DMS153 treated with DMSO at 0.1 percent for 48 hours (cell line): ENCODE measurements at regions not wholly inside any gene's neighbourhood (a gene's known extent, or its start where the extent isn't known, plus 50 kb on each side); places are given as distances from the start of the nearest gene placed in this dataset.
"Not testable (repeated sequence)": the region's sequence is repeated elsewhere in the genome, so short reads cannot be mapped to it uniquely, and the experiment has no call there.

ENCODE experiments used
- DNase-seq: peaks from one replicate; lab custom pipeline; 2025; ENCODE audit not compliant: unreplicated experiment; lab: John Stamatoyannopoulos, UW

DNA sequence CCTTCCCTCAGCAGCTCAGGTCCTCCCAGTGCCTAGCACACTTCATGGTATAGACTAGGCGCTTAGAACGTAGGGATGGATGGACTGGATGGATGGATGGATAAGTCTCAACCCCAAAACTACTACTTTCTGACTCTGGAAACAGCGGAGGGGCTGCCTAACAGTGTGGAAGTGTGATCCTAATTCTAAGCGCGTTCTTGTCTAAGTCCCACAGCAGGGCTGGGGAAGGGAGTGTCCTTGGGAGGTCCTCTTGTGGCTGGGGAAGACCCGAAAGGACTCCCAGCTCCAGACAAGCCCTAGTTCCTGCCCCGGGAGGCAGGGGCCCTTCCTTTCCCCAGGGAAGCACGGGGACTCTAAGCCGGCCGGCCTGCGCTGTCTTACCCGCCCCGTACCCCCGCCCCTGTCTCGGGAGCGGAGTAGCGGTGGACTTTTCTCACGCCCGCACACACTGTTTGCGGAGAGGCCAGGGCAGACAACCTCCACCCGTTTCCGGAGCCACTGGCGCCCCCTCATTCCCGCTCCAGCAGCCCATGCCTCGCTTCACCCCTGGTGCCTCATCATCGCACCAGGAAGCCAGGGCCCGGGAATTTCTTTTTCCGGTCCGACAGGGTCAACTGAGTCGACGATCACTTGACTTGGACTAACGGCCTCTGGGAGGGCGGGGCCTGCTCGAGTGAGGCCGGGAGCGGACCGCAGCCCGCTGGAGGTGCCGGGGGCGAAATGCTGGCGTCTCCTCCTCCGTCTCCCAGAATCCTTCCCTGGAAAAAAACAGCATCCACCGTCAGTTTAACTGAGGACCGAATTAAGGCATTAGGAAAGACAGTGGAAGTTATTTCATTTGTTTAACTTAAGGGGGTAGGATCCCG is 133.3 kb downstream of the TBC1D2B start:
- DNase-seq: peak; percentile 0

DNA sequence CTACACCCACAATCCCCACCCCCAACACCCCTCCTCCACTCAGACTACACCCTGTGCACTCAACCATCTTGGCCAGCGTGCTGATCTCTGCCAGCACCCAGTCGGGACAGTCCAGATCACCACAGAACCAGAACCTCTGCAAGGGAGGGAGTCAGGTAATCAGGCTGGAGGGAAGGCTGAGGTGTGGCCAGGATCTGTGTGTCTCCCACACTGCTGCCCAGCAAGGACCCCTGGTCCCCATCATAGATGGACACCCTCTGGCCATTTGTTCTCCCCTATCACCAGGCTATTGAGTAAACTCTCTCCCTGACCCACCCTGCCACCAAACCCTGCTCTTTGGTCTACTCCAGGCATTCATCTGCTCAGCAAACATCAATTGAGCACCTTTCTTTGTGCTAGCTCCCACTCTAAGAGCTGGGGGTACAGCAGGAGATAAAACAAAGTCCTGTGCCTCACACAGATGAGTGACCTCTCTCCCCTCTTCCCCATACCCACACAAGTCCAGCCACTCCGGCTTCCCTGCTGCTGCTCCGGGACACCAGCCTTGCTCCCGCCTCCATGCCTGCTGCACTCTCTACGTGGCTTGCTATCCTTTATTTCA is 134.8 kb downstream of the TBC1D2B start:
- DNase-seq: no peak

DNA sequence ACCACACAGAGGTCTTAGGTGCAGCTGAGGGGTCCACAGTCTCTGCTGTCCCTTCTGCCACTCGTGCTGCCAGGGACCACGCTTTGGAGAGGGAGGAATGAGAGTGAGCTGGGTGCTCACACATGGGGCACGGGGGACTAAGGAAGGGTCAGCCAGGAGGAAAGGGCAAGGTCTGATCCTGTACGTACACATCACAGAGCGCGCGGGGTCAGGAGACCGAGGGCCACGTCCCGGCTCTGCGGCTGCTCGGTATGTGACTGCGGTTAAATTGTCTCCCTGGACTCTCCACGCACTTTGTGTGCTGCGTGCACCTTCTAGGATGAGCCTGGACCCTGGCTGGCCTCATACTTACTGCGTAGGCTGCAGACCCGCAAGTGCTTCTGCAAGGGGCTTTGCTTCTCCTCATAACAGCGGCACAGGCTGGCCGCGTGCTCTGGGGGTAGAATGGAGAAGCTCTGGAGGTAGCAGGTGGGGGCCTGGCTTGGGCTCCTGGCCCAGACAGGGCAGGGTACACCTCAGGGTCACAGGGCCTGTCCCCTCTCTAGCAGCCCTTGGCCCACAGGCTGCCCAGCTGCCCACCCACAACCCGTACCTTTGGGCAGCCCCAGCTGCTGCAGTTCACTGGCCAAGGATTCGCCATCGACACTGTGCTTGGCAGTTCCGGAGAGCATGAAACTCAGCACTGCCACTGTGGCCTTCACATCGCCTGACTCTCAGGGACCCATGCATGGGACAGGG is 136.3 kb downstream of the TBC1D2B start:
- not testable (repeated sequence) for DNase-seq

DNA sequence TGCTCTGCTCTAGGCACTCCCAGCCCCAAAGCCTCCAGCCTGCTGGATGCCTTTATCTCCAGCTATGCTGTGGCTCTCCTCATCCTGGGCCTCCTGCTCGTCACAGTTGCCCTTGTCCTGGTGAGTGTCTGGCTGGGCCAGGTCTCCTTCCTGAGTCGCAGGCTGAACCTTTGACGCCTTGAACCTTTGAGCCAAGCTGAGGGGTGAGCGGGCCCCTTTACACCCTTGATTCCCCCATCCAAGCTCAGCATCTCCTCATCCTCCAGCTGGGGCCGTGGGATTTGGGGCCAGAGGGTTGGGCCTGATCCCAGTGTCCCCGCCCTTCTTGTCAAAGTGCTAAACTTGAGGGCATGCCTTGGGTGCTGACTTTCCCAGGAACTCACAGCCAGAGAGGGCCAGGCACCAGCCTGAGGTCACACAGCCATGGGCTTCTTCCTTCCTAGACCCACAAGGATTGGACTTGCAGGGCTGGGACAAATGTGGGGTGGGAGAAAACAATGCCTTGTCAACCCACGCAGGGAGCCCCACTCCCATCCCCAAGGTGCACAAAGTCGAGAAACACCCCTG is 137.0 kb downstream of the TBC1D2B start:
- no peak for DNase-seq

DNA sequence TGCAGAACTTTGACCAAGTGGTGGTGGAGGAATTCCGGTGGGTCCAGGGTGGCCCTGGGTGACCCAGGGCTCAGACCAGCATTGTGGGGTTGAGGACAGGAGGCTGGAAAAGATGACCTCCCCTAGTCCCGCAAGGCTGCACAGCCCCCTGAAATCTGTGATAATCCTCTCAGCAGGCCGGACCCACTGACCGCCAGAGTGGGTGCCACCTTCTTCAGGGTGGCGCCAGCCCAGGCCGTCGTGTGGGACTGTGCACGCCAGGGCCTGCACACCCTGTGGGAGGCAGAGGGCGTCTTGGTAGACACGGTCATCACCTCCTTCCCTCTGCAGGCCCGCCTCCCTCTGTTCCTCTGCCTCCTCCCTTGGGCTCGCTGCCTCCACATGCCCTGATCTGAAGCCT is 137.7 kb downstream of the TBC1D2B start:
- no peak for DNase-seq

DNA sequence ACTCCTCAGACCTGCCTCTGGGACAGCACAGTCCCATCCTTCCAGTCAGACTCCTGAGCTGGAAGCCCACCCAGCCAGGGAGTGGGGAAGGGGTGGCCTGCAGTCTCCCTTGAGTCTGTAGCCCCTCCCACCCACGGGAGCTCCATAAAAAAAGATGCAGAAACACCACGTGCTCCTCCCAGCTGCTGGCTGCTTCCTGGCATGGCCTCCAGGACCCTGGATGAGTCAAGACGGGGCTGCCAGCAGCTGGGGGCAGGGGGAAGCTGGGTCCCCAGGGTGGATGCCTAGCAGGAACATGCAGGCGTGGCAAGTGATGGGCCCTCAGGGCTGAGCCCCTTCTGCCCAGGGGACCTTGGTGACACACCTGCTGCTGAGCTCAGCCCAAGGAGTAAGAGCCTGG is 138.5 kb downstream of the TBC1D2B start:
- not testable (repeated sequence) for DNase-seq

DNA sequence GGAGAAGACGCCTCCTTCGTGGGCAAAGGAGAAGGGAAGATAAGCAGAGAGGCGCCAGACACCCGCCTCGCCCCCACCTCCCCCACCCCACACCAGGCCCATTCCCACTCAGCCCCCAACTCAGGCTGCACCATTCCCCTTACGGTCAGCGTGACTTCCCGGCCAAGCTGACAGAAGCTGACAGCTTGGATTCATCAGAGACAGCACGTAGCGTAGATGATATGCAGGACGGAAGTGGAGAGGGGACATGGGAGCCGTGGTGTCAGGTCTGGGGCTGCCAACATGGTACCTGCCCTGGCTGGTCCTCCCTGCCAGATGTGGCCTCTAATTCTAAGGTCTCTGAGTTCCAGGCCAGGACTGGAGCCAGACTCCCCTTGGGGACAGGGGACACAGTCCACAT is 139.0 kb downstream of the TBC1D2B start:
- DNase-seq: not testable (repeated sequence)

DNA sequence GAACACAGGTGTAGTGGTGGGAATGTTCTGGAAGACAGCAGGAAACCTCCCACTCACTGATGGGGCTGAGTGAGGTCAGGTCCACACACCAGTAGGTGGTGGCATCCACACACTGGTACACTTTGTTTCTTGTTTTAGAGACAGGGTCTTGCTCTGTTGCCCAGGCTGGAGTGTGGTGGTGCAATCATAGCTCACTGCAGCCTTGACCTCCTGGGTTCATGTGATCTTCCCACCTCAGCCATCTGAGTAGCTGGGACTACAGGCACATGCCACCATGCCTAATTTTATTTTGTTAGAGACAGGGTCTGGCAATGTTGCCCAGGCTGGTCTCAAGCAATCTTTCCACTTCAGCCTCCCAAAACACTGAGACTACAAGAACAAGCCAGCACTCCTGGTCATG is 140.9 kb downstream of the TBC1D2B start:
- DNase-seq: not testable (repeated sequence)

DNA sequence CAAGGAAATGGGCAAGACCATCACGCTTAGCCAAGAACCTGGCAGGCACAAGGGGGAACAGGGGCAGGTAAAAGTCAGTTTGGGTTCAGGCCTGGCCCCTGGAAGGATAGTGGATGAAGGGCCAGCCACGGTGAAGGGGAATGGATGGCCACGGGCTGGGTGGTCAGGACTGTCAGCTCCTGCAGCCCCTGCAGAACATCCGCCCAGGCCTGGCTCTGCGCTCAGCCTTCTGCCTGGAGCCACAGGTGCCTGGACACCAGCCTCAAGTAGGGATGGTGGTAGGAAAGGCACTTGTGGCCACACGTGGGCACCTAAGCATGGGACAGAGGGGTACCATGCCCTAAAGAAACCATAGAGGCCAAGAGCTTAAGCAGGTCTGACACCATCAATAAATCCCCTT is 143.0 kb downstream of the TBC1D2B start:
- not testable (repeated sequence) for DNase-seq

DNA sequence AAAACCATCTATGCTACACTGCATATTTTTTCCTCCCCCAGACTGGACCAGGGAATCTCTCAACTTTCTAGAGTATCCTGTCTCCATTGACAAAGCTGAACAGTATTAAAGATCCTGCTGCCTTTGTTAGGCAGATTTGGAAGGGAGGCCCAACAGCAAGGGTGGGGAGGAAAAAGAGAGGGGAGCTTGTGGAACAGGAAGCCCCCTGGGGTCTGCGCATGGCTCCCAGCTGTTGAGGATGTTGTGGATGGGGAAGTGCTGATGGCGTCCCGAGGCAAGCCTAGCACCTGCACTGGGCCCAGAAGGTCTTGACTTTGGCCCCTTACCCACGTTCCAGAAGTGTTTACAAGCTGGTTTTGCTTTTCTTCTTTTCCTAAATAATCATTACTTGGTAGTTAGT is 146.6 kb downstream of the TBC1D2B start:
- DNase-seq: not testable (repeated sequence)

DNA sequence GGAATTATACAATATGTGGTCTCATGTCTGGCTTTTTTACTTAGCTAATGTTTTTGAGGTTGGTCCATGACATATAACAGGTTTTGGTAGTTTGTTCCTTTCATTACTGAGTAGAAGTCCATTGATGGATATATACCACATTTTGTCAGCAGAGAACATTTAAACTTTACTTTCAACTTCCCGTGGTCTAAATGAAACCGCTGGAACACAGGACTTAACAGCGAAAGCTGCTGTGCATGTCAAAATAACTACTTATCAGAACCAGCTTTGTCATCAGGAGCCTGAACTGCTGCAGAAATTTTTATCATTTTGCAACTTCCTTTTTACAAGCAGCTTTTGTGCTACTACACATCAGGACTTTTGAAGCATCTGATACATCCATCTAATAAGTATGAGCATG is 147.0 kb downstream of the TBC1D2B start:
- DNase-seq: not testable (repeated sequence)

DNA sequence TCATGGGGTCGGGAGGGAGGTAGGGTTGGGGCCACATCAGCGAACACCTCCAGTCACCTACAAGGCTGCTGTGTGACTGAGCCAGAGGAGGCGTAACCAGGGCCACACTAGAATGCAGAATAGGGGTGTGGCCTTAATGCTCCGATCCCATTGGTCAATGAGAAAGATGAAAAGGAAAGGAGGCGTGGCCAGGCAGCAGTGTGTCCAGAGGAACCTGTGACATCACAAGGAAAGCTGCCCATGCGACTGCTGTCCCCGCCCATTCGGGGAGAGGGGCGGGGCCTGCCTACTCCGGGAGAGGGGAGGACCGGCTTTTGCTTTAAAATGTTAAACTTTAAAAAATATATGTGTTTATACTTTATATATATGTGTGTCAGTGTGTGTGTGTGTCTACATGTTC is 150.7 kb downstream of the TBC1D2B start:
- not testable (repeated sequence) for DNase-seq

DNA sequence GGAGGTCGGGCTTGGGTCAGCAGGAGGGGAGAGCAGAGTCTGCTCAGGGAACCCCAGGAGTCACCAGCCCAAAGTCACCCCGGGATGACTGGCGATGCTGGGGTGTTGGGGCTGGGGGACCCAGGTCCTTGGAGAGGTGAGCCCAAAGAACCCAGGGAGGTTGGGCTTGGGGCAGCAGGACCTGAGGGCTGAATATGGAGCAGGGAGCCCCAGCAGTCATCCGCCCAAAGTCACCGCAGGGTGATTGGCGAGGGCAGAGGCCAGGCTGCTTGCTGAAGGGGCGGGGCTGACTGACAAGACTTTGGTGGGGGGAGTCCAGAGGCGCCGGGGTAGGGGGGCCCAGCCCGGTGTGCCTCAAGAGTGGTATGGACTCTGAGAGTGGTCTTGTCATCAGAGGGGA is 151.2 kb downstream of the TBC1D2B start:
- DNase-seq: not testable (repeated sequence)

DNA sequence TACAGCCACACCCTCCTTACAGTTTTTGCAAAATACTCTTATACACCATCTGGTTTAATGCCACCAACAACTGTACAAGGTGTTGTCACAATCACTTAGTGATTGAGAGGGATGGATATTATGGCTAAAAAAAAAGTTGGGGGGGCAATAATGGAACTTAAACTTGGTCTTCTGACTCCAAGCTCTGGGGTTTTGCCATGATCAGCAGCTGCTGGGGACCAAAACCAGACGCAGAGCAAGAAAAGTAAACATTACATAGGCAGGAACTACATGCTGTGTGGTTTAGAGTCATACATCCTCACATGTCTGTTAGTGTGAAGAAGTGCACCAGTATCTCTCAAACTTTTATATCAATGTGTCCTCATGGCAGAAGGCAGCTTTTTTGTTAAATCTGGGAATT is 152.4 kb downstream of the TBC1D2B start:
- not testable (repeated sequence) for DNase-seq

DNA sequence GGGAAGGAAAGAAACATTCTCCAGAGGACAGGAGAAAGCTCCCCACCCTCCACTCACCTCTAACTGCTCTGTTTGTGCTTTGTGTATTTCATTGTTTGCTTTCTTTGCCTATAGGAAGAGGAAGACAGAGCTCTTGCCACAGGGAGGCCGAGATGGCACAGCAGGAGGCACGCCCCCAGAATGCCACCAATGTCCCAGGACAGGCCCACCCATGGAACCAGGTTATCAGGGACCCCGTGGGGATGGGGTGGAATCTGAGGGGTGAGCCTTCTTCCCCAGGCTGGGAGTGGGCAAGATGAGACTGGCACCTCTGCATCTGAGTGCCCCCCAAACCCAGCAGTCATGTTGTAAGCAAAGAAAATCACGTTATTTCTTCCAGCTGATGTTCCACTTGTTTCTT is 155.8 kb downstream of the TBC1D2B start:
- DNase-seq: no peak

DNA sequence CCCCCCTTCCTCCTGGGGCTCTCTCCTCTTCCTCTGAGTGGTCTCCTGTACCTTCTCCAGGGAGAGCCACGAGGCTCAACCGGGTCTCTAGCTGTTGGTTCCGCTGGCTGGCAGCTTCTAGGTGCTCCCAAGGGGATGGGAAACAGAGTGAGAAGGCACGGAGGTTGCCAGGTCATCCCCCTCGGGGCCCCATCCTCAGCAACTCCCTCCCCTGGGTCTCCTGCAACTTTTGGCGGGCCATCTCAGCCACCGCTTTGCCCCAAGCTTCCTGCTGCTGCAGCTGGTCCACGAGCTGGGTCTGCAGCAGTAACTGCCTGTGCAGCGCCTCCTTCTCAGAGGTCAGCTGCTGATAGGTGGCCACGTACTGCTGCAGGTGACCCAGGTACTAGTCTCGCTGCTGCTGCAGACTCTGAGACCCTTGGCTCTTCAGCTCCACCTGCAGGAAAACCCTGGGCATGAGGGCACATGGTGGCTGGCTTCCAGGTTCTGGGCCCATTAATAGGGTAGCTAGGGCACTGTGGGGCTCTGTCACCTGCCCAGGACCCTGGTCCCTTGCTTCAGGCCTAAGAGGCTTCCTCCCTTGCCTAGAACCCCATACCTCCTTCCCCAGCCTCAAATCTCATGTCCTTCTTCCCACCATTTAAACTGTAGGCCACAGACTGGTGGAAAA is 160.4 kb downstream of the TBC1D2B start:
- DNase-seq: not testable (repeated sequence)

DNA sequence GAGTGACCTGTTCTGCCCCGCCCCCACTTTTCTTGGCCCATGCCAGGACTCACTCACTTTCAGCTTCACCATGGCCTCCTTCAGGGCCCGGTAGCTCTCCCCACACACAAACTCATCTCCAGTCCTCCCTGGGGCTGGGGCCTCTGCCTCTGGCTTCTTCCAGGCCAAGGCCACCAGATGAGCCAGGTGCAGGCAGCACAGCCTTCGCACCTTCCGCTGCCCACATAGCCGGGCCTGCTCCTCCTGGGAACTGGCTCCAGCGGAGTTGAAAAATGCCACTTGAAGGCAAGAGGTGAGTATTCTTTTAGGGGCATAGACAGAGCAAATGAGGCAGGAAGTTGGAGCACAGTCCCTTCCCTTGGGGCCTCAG is 161.6 kb downstream of the TBC1D2B start:
- not testable (repeated sequence) for DNase-seq

DNA sequence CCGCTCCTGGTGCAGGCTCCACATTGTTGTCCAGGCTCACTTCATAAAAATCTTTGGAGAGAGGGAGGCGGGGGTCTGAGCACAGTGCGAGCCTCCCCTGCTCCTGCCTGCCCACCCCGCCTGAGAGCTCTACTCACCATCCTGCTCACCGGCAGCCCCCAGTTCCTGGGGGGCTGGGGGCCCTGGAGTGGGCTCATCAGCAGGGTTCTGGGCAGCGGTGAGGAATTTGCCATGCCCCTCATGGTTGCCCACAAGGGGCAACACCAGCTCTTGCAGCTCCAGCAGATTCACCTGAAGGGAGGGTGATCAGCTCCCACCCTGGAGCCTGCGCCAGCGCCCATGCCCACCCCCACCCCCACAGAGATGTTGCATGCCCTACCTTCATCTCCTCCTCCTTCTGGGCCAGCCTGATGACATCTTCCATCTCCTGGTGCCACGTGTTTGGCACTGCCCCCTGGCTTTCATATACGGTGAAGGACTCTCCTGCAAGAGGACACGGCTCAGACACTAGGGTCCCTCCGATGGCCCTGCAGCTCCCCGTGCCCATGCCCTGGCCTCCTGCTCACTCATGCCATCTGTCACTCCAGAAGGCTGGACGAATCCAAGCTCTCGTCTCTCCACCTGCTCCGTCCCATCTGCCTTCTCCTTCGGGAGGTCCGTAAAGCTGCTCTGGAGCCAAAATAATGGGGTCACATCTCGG is 162.1 kb downstream of the TBC1D2B start:
- no peak for DNase-seq

DNA sequence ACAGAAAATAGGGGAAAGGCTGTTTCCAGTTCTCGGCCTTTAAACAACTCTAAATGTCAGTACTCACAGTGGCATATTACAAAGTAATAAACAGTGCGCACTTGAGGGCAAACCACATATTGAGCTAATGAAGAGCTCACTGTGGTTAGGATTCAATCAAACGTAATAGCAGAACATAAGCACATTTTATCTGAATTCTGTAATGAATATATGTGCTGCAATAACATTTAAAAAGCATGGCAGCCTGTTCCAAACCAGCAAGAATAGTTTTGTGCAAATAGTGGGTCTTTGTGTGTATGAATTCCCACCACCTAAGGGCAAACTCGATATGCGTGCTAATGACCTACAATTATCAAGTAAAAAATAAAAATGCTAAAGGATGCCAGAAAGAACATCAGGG is 163.0 kb downstream of the TBC1D2B start:
- DNase-seq: not testable (repeated sequence)
